HepG2 (cell line): ENCODE measurements at regions not wholly inside any gene's neighbourhood (a gene's known extent, or its start where the extent isn't known, plus 50 kb on each side); places are given as distances from the start of the nearest gene placed in this dataset.
A peak's percentile ranks its signal among the peaks of the same experiment; 100 is the strongest.

Experiments
- ATAC-seq: fragments of 200-7000 bp; cut with Tn5 transposase; 3 replicates; pipeline ENCODE4 v1.9.1; 2020; ENCODE audit warnings: mild to moderate bottlenecking, moderate library complexity
- BruUV-seq: library from RNA; stranded (reverse); fragments of 400-500 nt; replicated peaks from 2 replicates; lab custom pipeline; 2021; lab: Mats Ljungman, UMichigan
- CTCF ChIA-PET: fragments of 300-600 bp; formaldehyde crosslinking; extraction: SDS; loops from one replicate; lab custom pipeline; 2021; ENCODE audit warnings: low total read pairs, inconsistent platforms, low intra/inter-chr PET ratio; lab: Yijun Ruan, JAX
- POLR2A ChIA-PET: fragments of 350-600 bp; sonication (Branson Sonifier 250); formaldehyde crosslinking; loops from one replicate; lab custom pipeline; 2020; ENCODE audit warnings: antibody characterized with exemption, inconsistent platforms; lab: Yijun Ruan, JAX
- DNase-seq: peaks from one replicate; pipeline ENCODE4 v3.0.0-alpha.2; 2015; ENCODE audit warnings: low spot score
- FAIRE-seq: peaks from 3 replicates; lab custom pipeline; 2011; peaks lifted over from hg19 to GRCh38; lab: Jason Lieb, UNC
- H2AFZ ChIP-seq: one replicate; pipeline ENCODE4 v1.6.1; 2011; ENCODE audit warnings: low read length, inconsistent platforms
- H3K27ac ChIP-seq: fragments of 300-600 bp; 3 replicates; pipeline ENCODE4 v1.8.0; 2011; ENCODE audit warnings: mixed run types, mild to moderate bottlenecking, mixed read lengths, low read length, inconsistent platforms; ENCODE audit not compliant: insufficient read depth; ENCODE audit errors: extremely low read length
- H3K27me3 ChIP-seq, 2 experiments: fragments of 200-600 bp in 1 of 2; 2 replicates in 1 of 2; 3 replicates in 1 of 2; pipeline versions ENCODE4 v1.6.0 to v1.8.0; 2011; ENCODE audit warnings: low read length in 2 of 2, mild to moderate bottlenecking in 2 of 2, moderate library complexity in 2 of 2, inconsistent platforms in 1 of 2; ENCODE audit not compliant: insufficient read depth in 2 of 2, control insufficient read depth in 1 of 2
- H3K36me3 ChIP-seq, 2 experiments: fragments of 200-600 bp in 1 of 2; replicated peaks in 1 of 2; 2 replicates in 1 of 2; 3 replicates in 1 of 2; pipeline versions ENCODE4 v1.5.1 to v1.8.0; 2011; ENCODE audit warnings: low read length in 2 of 2, inconsistent platforms in 1 of 2; ENCODE audit not compliant: insufficient read depth in 2 of 2, control insufficient read depth in 1 of 2
- H3K4me1 ChIP-seq: 2 replicates; pipeline ENCODE4 v1.5.1; 2012; ENCODE audit warnings: low read length, inconsistent platforms; ENCODE audit not compliant: insufficient read depth
- H3K4me2 ChIP-seq: 2 replicates; pipeline ENCODE4 v1.6.0; 2011; ENCODE audit warnings: low read depth, low read length, inconsistent platforms
- H3K4me3 ChIP-seq, 3 experiments: fragments of 200-600 bp in 1 of 3; sonication (generic), shearing (Covaris generic) in 1 of 3; replicated peaks in 1 of 3; 2 replicates each; pipeline ENCODE4 v1.5.1; 2011 to 2016; ENCODE audit warnings: low read length in 3 of 3, inconsistent platforms in 2 of 3, low read depth in 2 of 3, mild to moderate bottlenecking in 2 of 3, control low read depth in 1 of 3, mixed read lengths in 1 of 3; ENCODE audit not compliant: insufficient read depth in 1 of 3
- H3K79me2 ChIP-seq: one replicate; pipeline ENCODE4 v1.6.1; 2011; ENCODE audit warnings: low read length, inconsistent platforms; ENCODE audit not compliant: insufficient read depth
- H3K9ac ChIP-seq: 2 replicates; pipeline ENCODE4 v1.6.0; 2011; ENCODE audit warnings: mild to moderate bottlenecking, low read depth, low read length, inconsistent platforms; ENCODE audit not compliant: insufficient read depth
- H3K9me3 ChIP-seq: 2 replicates; pipeline ENCODE4 v1.5.1; 2012; ENCODE audit warnings: mild to moderate bottlenecking, low read length
- H4K20me1 ChIP-seq: 2 replicates; pipeline ENCODE4 v1.6.0; 2011; ENCODE audit warnings: inconsistent platforms, mild to moderate bottlenecking, low read length, moderate library complexity; ENCODE audit not compliant: insufficient read depth
- FOXA1 ChIP-seq, 2 experiments: fragments of 450-650 bp in 1 of 2; sonication (generic) in 1 of 2; formaldehyde crosslinking in 1 of 2; IDR thresholded peaks; 2 replicates each; pipeline versions ENCODE4 v1.4.0 to v1.6.1; 2016 to 2020; ENCODE audit warnings: missing genetic modification reagents in 1 of 2
- FOXK1 ChIP-seq: sonication (generic); formaldehyde crosslinking; IDR thresholded peaks from 2 replicates; pipeline ENCODE4 v1.4.0; 2020; ENCODE audit warnings: low read depth, missing genetic modification reagents, borderline replicate concordance
- HDAC6 ChIP-seq: fragments of 200-600 bp; sonication (generic); IDR thresholded peaks from 2 replicates; pipeline ENCODE4 v1.7.0; 2017; ENCODE audit warnings: mild to moderate bottlenecking, antibody characterized with exemption, low read length, low read depth
- HNF4G ChIP-seq, 2 experiments: sonication (generic) in 1 of 2; formaldehyde crosslinking in 1 of 2; IDR thresholded peaks; 2 replicates each; pipeline versions ENCODE4 v1.4.0 to v1.6.1; 2011 to 2020; ENCODE audit warnings: borderline replicate concordance in 2 of 2, low read depth in 2 of 2, mild to moderate bottlenecking in 2 of 2, low read length in 1 of 2, missing genetic modification reagents in 1 of 2, moderate library complexity in 1 of 2
- HOXA5 ChIP-seq: sonication (generic); formaldehyde crosslinking; IDR thresholded peaks from 2 replicates; pipeline ENCODE4 v1.4.0; 2020; ENCODE audit warnings: missing genetic modification reagents
- HOXD1 ChIP-seq: sonication (generic); formaldehyde crosslinking; IDR thresholded peaks from 2 replicates; pipeline ENCODE4 v1.5.0; 2020; ENCODE audit warnings: missing genetic modification reagents
- PTBP1 ChIP-seq: fragments of 200-400 bp; formaldehyde crosslinking; IDR thresholded peaks from 2 replicates; pipeline ENCODE4 v1.6.1; 2018; ENCODE audit warnings: low read length, low read depth; ENCODE audit not compliant: poor library complexity, severe bottlenecking
- ZBTB20 ChIP-seq: sonication (generic); formaldehyde crosslinking; IDR thresholded peaks from 2 replicates; pipeline ENCODE4 v1.8.1; 2023; ENCODE audit warnings: missing genetic modification reagents, low read depth, mild to moderate bottlenecking, borderline replicate concordance
- ZC3H13 ChIP-seq: sonication (generic); formaldehyde crosslinking; IDR thresholded peaks from 2 replicates; pipeline ENCODE4 v1.8.1; 2023; ENCODE audit warnings: mild to moderate bottlenecking, missing genetic modification reagents, moderate library complexity
- ZFP1 ChIP-seq: IDR thresholded peaks from 2 replicates; pipeline ENCODE4 v1.6.1; 2016
- ZMAT3 ChIP-seq: sonication (generic); formaldehyde crosslinking; conservative IDR thresholded peaks from 2 replicates; pipeline ENCODE4 v1.7.0; 2021; ENCODE audit warnings: missing genetic modification reagents
- ZNF235 ChIP-seq: sonication (generic); formaldehyde crosslinking; IDR thresholded peaks from 2 replicates; pipeline ENCODE4 v1.8.1; 2023; ENCODE audit warnings: mild to moderate bottlenecking, missing genetic modification reagents, borderline replicate concordance
- ZNF367 ChIP-seq: sonication (generic); formaldehyde crosslinking; IDR thresholded peaks from 2 replicates; pipeline ENCODE4 v1.4.0; 2020; ENCODE audit warnings: missing genetic modification reagents, borderline replicate concordance
- ZNF674 ChIP-seq: sonication (generic); formaldehyde crosslinking; IDR thresholded peaks from 2 replicates; pipeline ENCODE4 v1.5.0; 2020; ENCODE audit warnings: low read depth, mild to moderate bottlenecking, missing genetic modification reagents
- ZNF746 ChIP-seq: sonication (generic); formaldehyde crosslinking; IDR thresholded peaks from 2 replicates; pipeline ENCODE4 v1.8.0; 2022; ENCODE audit warnings: mild to moderate bottlenecking, missing genetic modification reagents
- ZNF766 ChIP-seq: sonication (generic); formaldehyde crosslinking; IDR thresholded peaks from 2 replicates; pipeline ENCODE4 v1.5.0; 2020; ENCODE audit warnings: missing genetic modification reagents, borderline replicate concordance
- ZSCAN30 ChIP-seq: sonication (generic); formaldehyde crosslinking; IDR thresholded peaks from 2 replicates; pipeline ENCODE4 v1.5.0; 2020; ENCODE audit warnings: mild to moderate bottlenecking, missing genetic modification reagents
- WGBS: methylation state at CpG from one replicate; pipeline ENCODE4 v1.1.6; 2017; ENCODE audit warnings: low lambda C conversion rate; 5-methylcytosine and 5-hydroxymethylcytosine counted together
- in situ Hi-C: cut with HindIII; loops from 2 replicates; pipeline ENCODE4 v1.10.0; 2017; ENCODE audit warnings: low pct_unique_long_range_greater_than_20kb; ENCODE audit not compliant: extremely low pct_ligation_motif_present
- intact Hi-C: fragments of 100-400 bp; cut with micrococcal nuclease; formaldehyde crosslinking; loops from one replicate; pipeline ENCODE4 v1.10.0; 2022; ENCODE audit not compliant: unreplicated experiment
- TF ChIP-seq, protein P1 (sequence below): sonication (generic); formaldehyde crosslinking; conservative IDR thresholded peaks from 2 replicates; pipeline ENCODE4 v1.8.0; 2022; ENCODE audit warnings: mild to moderate bottlenecking, moderate library complexity, missing genetic modification reagents

DNA sequence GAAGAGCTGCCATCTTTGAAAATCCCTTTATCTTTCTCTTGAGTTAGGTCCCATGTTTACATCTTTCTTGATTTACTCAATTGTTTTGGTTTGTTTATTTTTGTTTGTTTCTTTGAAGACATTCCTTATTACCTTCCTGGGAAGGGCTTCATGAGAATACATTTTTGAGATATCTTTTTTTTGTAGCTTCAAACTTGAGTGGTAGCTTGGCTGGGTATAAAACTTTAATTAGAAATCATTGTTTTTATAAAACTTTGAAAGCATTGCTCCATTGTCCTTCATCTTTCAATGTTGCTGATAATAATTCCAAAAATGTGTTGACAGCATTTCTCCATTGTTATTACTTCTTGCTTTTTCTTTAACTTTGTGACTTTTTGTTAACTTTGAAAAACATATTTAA lies 145.9 kb upstream of the RBMS1 start:
- H3K9me3 ChIP-seq, result peaks cover 20% of the 10 kb centered on the region
- FAIRE-seq, result no peak
- CTCF ChIA-PET, result no interaction called here
- no peak overlapping the region for H3K9ac ChIP-seq
- BruUV-seq, result no TSS peak
- no peak for DNase-seq
- POLR2A ChIA-PET, result no interaction called here
- no peaks in the 10 kb centered on the region for H3K79me2 ChIP-seq
- no peaks in the 10 kb centered on the region for H3K27me3 ChIP-seq
- H3K4me3 ChIP-seq, result no peak overlapping the region
- intact Hi-C loops, result loop anchor here (5.0 kb wide), 1 partner anchor 592 kb away; no protein-coding TSS in a partner anchor
- H4K20me1 ChIP-seq, result no peaks in the 10 kb centered on the region
- no peaks in the 10 kb centered on the region for H3K4me1 ChIP-seq
- no peaks in the 10 kb centered on the region for H3K36me3 ChIP-seq
- no peak for ATAC-seq
- no peak overlapping the region for H3K4me2 ChIP-seq
- TF ChIP-seq ZFP1 (CRISPR knock-in tag) (peak; percentile 87; the same call in 1 of the 2 replicates), ZNF746 (no peak), ZNF674 (no peak), PTBP1 (no peak)
- H2AFZ ChIP-seq, result no peak overlapping the region
- in situ Hi-C loops, result no loop called here
- H3K27ac ChIP-seq, result no peak overlapping the region

- H3K79me2 ChIP-seq, result no peaks in the 10 kb centered on the region
- CTCF ChIA-PET, result no interaction called here
- BruUV-seq, result no TSS peak
- H4K20me1 ChIP-seq, result no peaks in the 10 kb centered on the region
- no peak for ATAC-seq
- no peaks in the 10 kb centered on the region for H3K36me3 ChIP-seq
- intact Hi-C loops (no loop called here), in situ Hi-C loops (no loop called here)
- H3K27me3 ChIP-seq, result no peaks in the 10 kb centered on the region
- 42% methylated on average over 6 of the region's 6 CpGs for WGBS
- no peak overlapping the region for H3K9ac ChIP-seq
- H3K27ac ChIP-seq, result no peak overlapping the region
- no peak overlapping the region for H3K4me2 ChIP-seq
- H2AFZ ChIP-seq, result no peak overlapping the region
- H3K4me3 ChIP-seq, result no peak overlapping the region
- POLR2A ChIA-PET, result no interaction called here
- H3K9me3 ChIP-seq, result no peaks in the 10 kb centered on the region
- no peak for DNase-seq
- H3K4me1 ChIP-seq, result no peaks in the 10 kb centered on the region
- no peak for FAIRE-seq
- TF ChIP-seq HDAC6 (no peak), ZBTB20 (CRISPR knock-in tag) (no peak), ZMAT3 (CRISPR knock-in tag) (no peak), ZNF766 (CRISPR knock-in tag) (no peak), HOXD1 (CRISPR knock-in tag) (no peak), ZNF235 (CRISPR knock-in tag) (no peak), ZSCAN30 (CRISPR knock-in tag) (no peak), FOXA1 (IDR thresholded peaks at IDR 0.05) (no peak), FOXA1 (CRISPR knock-in tag; IDR thresholded peaks at IDR 0.05) (no peak), ZNF367 (no peak), FOXK1 (no peak), HOXA5 (CRISPR knock-in tag) (no peak), HNF4G (IDR thresholded peaks at IDR 0.05; ENCODE audit: borderline replicate concordance, low read depth, low read length) (no peak), HNF4G (CRISPR knock-in tag; IDR thresholded peaks at IDR 0.05; ENCODE audit: borderline replicate concordance, low read depth) (no peak), ZC3H13 (CRISPR knock-in tag) (no peak)
- TF ChIP-seq, protein P1, sequence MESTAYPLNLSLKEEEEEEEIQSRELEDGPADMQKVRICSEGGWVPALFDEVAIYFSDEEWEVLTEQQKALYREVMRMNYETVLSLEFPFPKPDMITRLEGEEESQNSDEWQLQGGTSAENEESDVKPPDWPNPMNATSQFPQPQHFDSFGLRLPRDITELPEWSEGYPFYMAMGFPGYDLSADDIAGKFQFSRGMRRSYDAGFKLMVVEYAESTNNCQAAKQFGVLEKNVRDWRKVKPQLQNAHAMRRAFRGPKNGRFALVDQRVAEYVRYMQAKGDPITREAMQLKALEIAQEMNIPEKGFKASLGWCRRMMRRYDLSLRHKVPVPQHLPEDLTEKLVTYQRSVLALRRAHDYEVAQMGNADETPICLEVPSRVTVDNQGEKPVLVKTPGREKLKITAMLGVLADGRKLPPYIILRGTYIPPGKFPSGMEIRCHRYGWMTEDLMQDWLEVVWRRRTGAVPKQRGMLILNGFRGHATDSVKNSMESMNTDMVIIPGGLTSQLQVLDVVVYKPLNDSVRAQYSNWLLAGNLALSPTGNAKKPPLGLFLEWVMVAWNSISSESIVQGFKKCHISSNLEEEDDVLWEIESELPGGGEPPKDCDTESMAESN (CRISPR knock-in tag), result no peak
These were observed 153.3 kb upstream of the RBMS1 start for GRCh38 chr2:160646684-160647444.
